ENCODE measurements at regions not wholly inside any gene's neighbourhood (a gene's known extent, or its start where the extent isn't known, plus 50 kb on each side); places are given as distances from the start of the nearest gene placed in this dataset.
"Not testable (repeated sequence)": the region's sequence is repeated elsewhere in the genome, so short reads cannot be mapped to it uniquely, and the experiment has no call there.

- FAIRE-seq: no peak
Observed at GRCh38 chr3:177889652-177890358, 646.4 kb upstream of the KCNMB2 start.

- FAIRE-seq: no peak
Observed at GRCh38 chr3:177890359-177890683, 645.9 kb upstream of the KCNMB2 start.

- not testable (repeated sequence) for FAIRE-seq
Observed at GRCh38 chr3:177891569-177891968, 644.7 kb upstream of the KCNMB2 start.

- FAIRE-seq: no peak
Observed at GRCh38 chr3:177893331-177893730, 642.9 kb upstream of the KCNMB2 start.

GRCh38 chr3:177894081-177894728 lies 642.0 kb upstream of the KCNMB2 start:
- FAIRE-seq: no peak

GRCh38 chr3:177898185-177898584 lies 638.1 kb upstream of the KCNMB2 start:
- FAIRE-seq: no peak

GRCh38 chr3:177899275-177900067 lies 636.8 kb upstream of the KCNMB2 start:
- FAIRE-seq: no peak

GRCh38 chr3:177902876-177903275 lies 633.4 kb upstream of the KCNMB2 start:
- no peak for FAIRE-seq

GRCh38 chr3:177904621-177905020 lies 631.6 kb upstream of the KCNMB2 start:
- no peak for FAIRE-seq

GRCh38 chr3:177905173-177906125 lies 630.8 kb upstream of the KCNMB2 start:
- FAIRE-seq: no peak

- FAIRE-seq: no peak
Observed at GRCh38 chr3:177906126-177906511, 630.1 kb upstream of the KCNMB2 start.

GRCh38 chr3:177906578-177907229 lies 629.5 kb upstream of the KCNMB2 start:
- no peak for FAIRE-seq

- not testable (repeated sequence) for FAIRE-seq
Observed at GRCh38 chr3:177909530-177909929, 626.7 kb upstream of the KCNMB2 start.

- no peak for FAIRE-seq
Observed at GRCh38 chr3:177914224-177914623, 622.0 kb upstream of the KCNMB2 start.

GRCh38 chr3:177916461-177916860 lies 619.8 kb upstream of the KCNMB2 start:
- FAIRE-seq: no peak

- FAIRE-seq: no peak
Observed at GRCh38 chr3:177917234-177917861, 618.9 kb upstream of the KCNMB2 start.

GRCh38 chr3:177921153-177921552 lies 615.1 kb upstream of the KCNMB2 start:
- no peak for FAIRE-seq

- no peak for FAIRE-seq
Observed at GRCh38 chr3:177924261-177924660, 612.0 kb upstream of the KCNMB2 start.

GRCh38 chr3:177928172-177928873 lies 607.9 kb upstream of the KCNMB2 start:
- FAIRE-seq: no peak

- FAIRE-seq: no peak
Observed at GRCh38 chr3:177929310-177929709, 606.9 kb upstream of the KCNMB2 start.

- no peak for FAIRE-seq
Observed at GRCh38 chr3:177930771-177931170, 605.5 kb upstream of the KCNMB2 start.
